ENCODE measurements at regions not wholly inside any gene's neighbourhood (a gene's known extent, or its start where the extent isn't known, plus 50 kb on each side); places are given as distances from the start of the nearest gene placed in this dataset.

GRCh38 chr15:69593488-69593887 lies 140.9 kb downstream of the RPLP1 start:
- no peak overlapping the region for H3K27ac ChIP-seq (ENCODE audit: low read depth, low read length)
- peaks cover 14 to 34% (median 29%) of the 10 kb centered on the region in 5 donors for H3K4me1 ChIP-seq (ENCODE audit: control insufficient read depth in 5 of 5, insufficient read depth in 5 of 5, low read length in 5 of 5)
- H3K9ac ChIP-seq (ENCODE audit: low read length in 5 of 5), result no peak overlapping the region
- H3K9me3 ChIP-seq (ENCODE audit: control insufficient read depth in 5 of 5, low read length in 5 of 5), result peaks cover 0 to 1% (median 0%) of the 10 kb centered on the region in 5 donors
- no peaks in the 10 kb centered on the region for H3K36me3 ChIP-seq (ENCODE audit: control insufficient read depth in 5 of 5, insufficient read depth in 5 of 5, low read length in 5 of 5)
- H3K4me3 ChIP-seq (ENCODE audit: low read depth in 1 of 5, low read length in 5 of 5), result no peak overlapping the region
- no peaks in the 10 kb centered on the region for H3K27me3 ChIP-seq (ENCODE audit: control insufficient read depth in 5 of 5, insufficient read depth in 4 of 5, low read length in 5 of 5)

- peak overlapping the region; percentile 12 to 31 (median 16) for H3K4me3 ChIP-seq (ENCODE audit: low read depth in 1 of 5, low read length in 5 of 5)
- H3K27ac ChIP-seq (ENCODE audit: low read depth, low read length), result no peak overlapping the region
Observed at GRCh38 chr15:69593981-69594966, 141.7 kb downstream of the RPLP1 start.

GRCh38 chr15:69595009-69595791 lies 142.6 kb downstream of the RPLP1 start:
- Histone ChIP-seq H3K27ac (ENCODE audit: low read depth, low read length) (no peak overlapping the region), H3K4me1 (ENCODE audit: control insufficient read depth in 5 of 5, insufficient read depth in 5 of 5, low read length in 5 of 5) (peaks cover 14 to 34% (median 29%) of the 10 kb centered on the region in 5 donors), H3K27me3 (ENCODE audit: control insufficient read depth in 5 of 5, insufficient read depth in 4 of 5, low read length in 5 of 5) (no peaks in the 10 kb centered on the region), H3K4me3 (ENCODE audit: low read depth in 1 of 5, low read length in 5 of 5) (peak overlapping the region in 4 of 5 donors; percentile 12 to 31 (median 22)), H3K36me3 (ENCODE audit: control insufficient read depth in 5 of 5, insufficient read depth in 5 of 5, low read length in 5 of 5) (no peaks in the 10 kb centered on the region), H3K9ac (ENCODE audit: low read length in 5 of 5) (peak overlapping the region in 1 of 5 donors; percentile 6), H3K9me3 (ENCODE audit: control insufficient read depth in 5 of 5, low read length in 5 of 5) (no peaks in the 10 kb centered on the region)

More at GRCh38 chr15:69593981-69594966, 141.7 kb downstream of the RPLP1 start:
- no peak overlapping the region for H3K9ac ChIP-seq (ENCODE audit: low read length in 5 of 5)
- H3K27me3 ChIP-seq (ENCODE audit: control insufficient read depth in 5 of 5, insufficient read depth in 4 of 5, low read length in 5 of 5), result no peaks in the 10 kb centered on the region
- no peaks in the 10 kb centered on the region for H3K36me3 ChIP-seq (ENCODE audit: control insufficient read depth in 5 of 5, insufficient read depth in 5 of 5, low read length in 5 of 5)
- H3K9me3 ChIP-seq (ENCODE audit: control insufficient read depth in 5 of 5, low read length in 5 of 5), result no peaks in the 10 kb centered on the region
- H3K4me1 ChIP-seq (ENCODE audit: control insufficient read depth in 5 of 5, insufficient read depth in 5 of 5, low read length in 5 of 5), result peaks cover 14 to 34% (median 29%) of the 10 kb centered on the region in 5 donors

GRCh38 chr15:69597061-69597592 lies 144.5 kb downstream of the RPLP1 start:
- no peak overlapping the region for H3K27ac ChIP-seq (ENCODE audit: low read depth, low read length)

GRCh38 chr15:69599271-69599670 lies 146.7 kb downstream of the RPLP1 start:
- peaks cover 0 to 6% (median 0%) of the 10 kb centered on the region in 5 donors for H3K27me3 ChIP-seq (ENCODE audit: control insufficient read depth in 5 of 5, insufficient read depth in 4 of 5, low read length in 5 of 5)
- no peak overlapping the region for H3K9ac ChIP-seq (ENCODE audit: low read length in 5 of 5)
- no peaks in the 10 kb centered on the region for H3K9me3 ChIP-seq (ENCODE audit: control insufficient read depth in 5 of 5, low read length in 5 of 5)
- no peak overlapping the region for H3K27ac ChIP-seq (ENCODE audit: low read depth, low read length)
- no peak overlapping the region for H3K4me3 ChIP-seq (ENCODE audit: low read depth in 1 of 5, low read length in 5 of 5)
- peaks cover 14 to 26% (median 22%) of the 10 kb centered on the region in 5 donors for H3K4me1 ChIP-seq (ENCODE audit: control insufficient read depth in 5 of 5, insufficient read depth in 5 of 5, low read length in 5 of 5)
- no peaks in the 10 kb centered on the region for H3K36me3 ChIP-seq (ENCODE audit: control insufficient read depth in 5 of 5, insufficient read depth in 5 of 5, low read length in 5 of 5)

More at GRCh38 chr15:69597061-69597592, 144.5 kb downstream of the RPLP1 start:
- no peak overlapping the region for H3K4me3 ChIP-seq (ENCODE audit: low read depth in 1 of 5, low read length in 5 of 5)
- no peaks in the 10 kb centered on the region for H3K36me3 ChIP-seq (ENCODE audit: control insufficient read depth in 5 of 5, insufficient read depth in 5 of 5, low read length in 5 of 5)
- H3K27me3 ChIP-seq (ENCODE audit: control insufficient read depth in 5 of 5, insufficient read depth in 4 of 5, low read length in 5 of 5), result peaks cover 0 to 3% (median 0%) of the 10 kb centered on the region in 5 donors
- H3K9me3 ChIP-seq (ENCODE audit: control insufficient read depth in 5 of 5, low read length in 5 of 5), result no peaks in the 10 kb centered on the region
- H3K9ac ChIP-seq (ENCODE audit: low read length in 5 of 5), result no peak overlapping the region
- peaks cover 14 to 34% (median 29%) of the 10 kb centered on the region in 5 donors for H3K4me1 ChIP-seq (ENCODE audit: control insufficient read depth in 5 of 5, insufficient read depth in 5 of 5, low read length in 5 of 5)

- Histone ChIP-seq H3K36me3 (ENCODE audit: control insufficient read depth in 5 of 5, insufficient read depth in 5 of 5, low read length in 5 of 5) (no peaks in the 10 kb centered on the region), H3K4me1 (ENCODE audit: control insufficient read depth in 5 of 5, insufficient read depth in 5 of 5, low read length in 5 of 5) (peaks cover 4 to 13% (median 9%) of the 10 kb centered on the region in 5 donors), H3K27ac (ENCODE audit: low read depth, low read length) (no peak overlapping the region), H3K4me3 (ENCODE audit: low read depth in 1 of 5, low read length in 5 of 5) (no peak overlapping the region), H3K9ac (ENCODE audit: low read length in 5 of 5) (no peak overlapping the region), H3K9me3 (ENCODE audit: control insufficient read depth in 5 of 5, low read length in 5 of 5) (no peaks in the 10 kb centered on the region), H3K27me3 (ENCODE audit: control insufficient read depth in 5 of 5, insufficient read depth in 4 of 5, low read length in 5 of 5) (peaks cover 0 to 6% (median 0%) of the 10 kb centered on the region in 5 donors)
Observed at GRCh38 chr15:69600556-69601085, 148.0 kb downstream of the RPLP1 start.

- Histone ChIP-seq H3K27ac (ENCODE audit: low read depth, low read length) (no peak overlapping the region), H3K4me3 (ENCODE audit: low read depth in 1 of 5, low read length in 5 of 5) (no peak overlapping the region), H3K27me3 (ENCODE audit: control insufficient read depth in 5 of 5, insufficient read depth in 4 of 5, low read length in 5 of 5) (peaks cover 0 to 6% (median 0%) of the 10 kb centered on the region in 5 donors), H3K36me3 (ENCODE audit: control insufficient read depth in 5 of 5, insufficient read depth in 5 of 5, low read length in 5 of 5) (no peaks in the 10 kb centered on the region), H3K4me1 (ENCODE audit: control insufficient read depth in 5 of 5, insufficient read depth in 5 of 5, low read length in 5 of 5) (peaks cover 0 to 4% (median 2%) of the 10 kb centered on the region in 5 donors), H3K9ac (ENCODE audit: low read length in 5 of 5) (no peak overlapping the region), H3K9me3 (ENCODE audit: control insufficient read depth in 5 of 5, low read length in 5 of 5) (no peaks in the 10 kb centered on the region)
Observed at GRCh38 chr15:69601711-69602504, 149.3 kb downstream of the RPLP1 start.

GRCh38 chr15:69602921-69603320 lies 150.3 kb downstream of the RPLP1 start:
- Histone ChIP-seq H3K4me3 (ENCODE audit: low read depth in 1 of 5, low read length in 5 of 5) (no peak overlapping the region), H3K4me1 (ENCODE audit: control insufficient read depth in 5 of 5, insufficient read depth in 5 of 5, low read length in 5 of 5) (peaks cover 0 to 12% (median 10%) of the 10 kb centered on the region in 5 donors), H3K27ac (ENCODE audit: low read depth, low read length) (no peak overlapping the region), H3K9me3 (ENCODE audit: control insufficient read depth in 5 of 5, low read length in 5 of 5) (no peaks in the 10 kb centered on the region), H3K36me3 (ENCODE audit: control insufficient read depth in 5 of 5, insufficient read depth in 5 of 5, low read length in 5 of 5) (no peaks in the 10 kb centered on the region), H3K27me3 (ENCODE audit: control insufficient read depth in 5 of 5, insufficient read depth in 4 of 5, low read length in 5 of 5) (peaks cover 0 to 6% (median 0%) of the 10 kb centered on the region in 5 donors), H3K9ac (ENCODE audit: low read length in 5 of 5) (no peak overlapping the region)
